SK-MEL-5 (cell line): ENCODE measurements at regions not wholly inside any gene's neighbourhood (a gene's known extent, or its start where the extent isn't known, plus 50 kb on each side); places are given as distances from the start of the nearest gene placed in this dataset.
A peak's percentile ranks its signal among the peaks of the same experiment; 100 is the strongest.
"Not testable (repeated sequence)": the region's sequence is repeated elsewhere in the genome, so short reads cannot be mapped to it uniquely, and the experiment has no call there.

Source experiments
- DNase-seq: peaks from one replicate; pipeline ENCODE4 v3.0.0-alpha.2; 2016; ENCODE audit warnings: low read depth, low spot score
- in situ Hi-C: cut with HindIII; loops from 2 replicates; pipeline ENCODE4 v1.10.0; 2016; ENCODE audit warnings: low sequenced_read_pairs, high pct_unique_total_duplicates, low pct_unique_long_range_greater_than_20kb

- in situ Hi-C loops, result no loop called here
Observed at GRCh38 chr6:2611092-2611491, 139.6 kb downstream of the MYLK4 start.

GRCh38 chr6:2608503-2608902 is 142.2 kb downstream of the MYLK4 start:
- DNase-seq, result no peak
- in situ Hi-C loops, result no loop called here

More at GRCh38 chr6:2611092-2611491, 139.6 kb downstream of the MYLK4 start:
- no peak for DNase-seq

DNA sequence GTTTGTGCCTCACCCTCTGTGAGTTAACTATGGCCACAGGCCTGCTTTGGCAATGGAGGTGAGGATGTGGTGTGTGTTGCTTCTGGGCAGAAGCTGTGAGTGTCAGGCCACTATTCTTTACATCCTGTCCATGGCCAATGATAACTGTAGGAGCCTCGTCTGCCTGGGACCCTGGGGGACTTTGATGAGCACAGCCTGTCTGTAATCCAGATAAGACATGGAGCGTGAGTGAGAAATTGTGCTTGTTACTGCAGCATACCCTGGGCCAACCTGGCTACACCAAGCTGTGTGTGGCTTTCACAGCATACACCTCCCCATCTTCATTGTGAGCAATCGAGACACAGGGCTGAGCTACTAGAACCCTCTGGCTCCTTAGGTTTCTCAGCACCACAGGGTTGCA is 150.4 kb downstream of the MYLK4 start:
- in situ Hi-C loops, result no loop called here
- no peak for DNase-seq

GRCh38 chr6:2599817-2600216 is 150.9 kb downstream of the MYLK4 start:
- DNase-seq, result no peak
- in situ Hi-C loops, result no loop called here

DNA sequence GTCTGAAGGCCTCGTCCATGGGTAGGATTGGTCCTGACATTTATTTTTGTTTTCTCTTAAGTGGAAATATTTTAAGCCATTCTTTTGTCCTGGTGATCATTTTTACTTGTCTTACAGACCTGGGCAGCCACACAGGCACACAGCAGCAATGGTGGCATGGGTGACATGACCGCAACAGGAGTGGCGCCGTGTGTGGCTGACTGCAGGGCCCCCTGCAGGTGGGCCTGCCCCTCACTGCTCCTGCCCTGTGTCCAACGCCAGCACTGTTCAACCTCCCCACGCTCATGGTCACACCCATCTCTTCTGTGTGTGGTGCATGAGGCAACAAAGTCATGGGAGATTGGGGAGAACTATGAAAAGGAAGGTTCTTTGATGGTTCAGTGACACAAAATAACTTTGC is 151.9 kb downstream of the MYLK4 start:
- DNase-seq, result no peak
- in situ Hi-C loops, result no loop called here

DNA sequence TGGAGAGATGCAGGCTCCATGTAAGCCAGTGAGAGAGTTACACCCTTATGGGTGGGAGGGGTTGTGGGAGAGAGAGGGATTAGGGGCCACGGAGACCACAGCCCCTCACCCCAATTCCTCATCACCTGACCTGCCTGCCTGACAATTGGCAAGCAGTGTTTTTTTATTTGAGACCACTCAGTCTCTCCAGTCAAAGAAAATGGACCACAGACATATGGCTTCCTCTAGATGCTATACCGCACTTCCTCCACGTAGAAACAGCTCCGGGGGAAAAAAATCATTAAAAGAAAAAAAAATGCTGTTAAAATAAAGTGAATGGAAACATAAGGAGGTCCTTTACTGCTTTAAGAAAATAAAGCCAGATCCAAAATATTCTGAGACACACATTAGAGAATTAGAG is 152.7 kb downstream of the MYLK4 start:
- in situ Hi-C loops, result no loop called here
- no peak for DNase-seq

- in situ Hi-C loops, DNase-seq: not testable (repeated sequence)
Observed at GRCh38 chr6:2597457-2597856, 153.3 kb downstream of the MYLK4 start.

DNA sequence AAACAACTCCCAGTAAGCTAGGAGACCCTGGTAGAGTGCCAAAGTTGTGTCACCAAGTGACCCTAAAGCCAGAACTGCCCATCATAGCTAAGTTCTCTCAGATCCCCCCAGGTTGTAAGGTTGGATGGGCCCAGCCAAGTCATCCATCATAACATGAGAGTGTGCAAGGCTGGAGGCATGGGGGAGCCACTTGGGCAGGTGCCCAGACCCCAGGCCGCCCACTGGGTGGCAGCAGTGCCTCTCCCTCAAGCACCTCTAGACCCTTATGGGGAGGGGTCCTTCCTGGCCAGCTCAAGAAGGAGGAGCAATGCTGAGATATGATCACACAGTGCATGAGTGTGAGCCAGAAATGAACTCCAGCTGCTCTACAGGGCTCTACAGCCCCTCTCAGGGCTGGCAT is 154.5 kb downstream of the MYLK4 start:
- peak; percentile 54 for DNase-seq
- in situ Hi-C loops, result no loop called here

- DNase-seq, result no peak
- in situ Hi-C loops, result no loop called here
Observed at GRCh38 chr6:2594868-2595267, 155.9 kb downstream of the MYLK4 start.

DNA sequence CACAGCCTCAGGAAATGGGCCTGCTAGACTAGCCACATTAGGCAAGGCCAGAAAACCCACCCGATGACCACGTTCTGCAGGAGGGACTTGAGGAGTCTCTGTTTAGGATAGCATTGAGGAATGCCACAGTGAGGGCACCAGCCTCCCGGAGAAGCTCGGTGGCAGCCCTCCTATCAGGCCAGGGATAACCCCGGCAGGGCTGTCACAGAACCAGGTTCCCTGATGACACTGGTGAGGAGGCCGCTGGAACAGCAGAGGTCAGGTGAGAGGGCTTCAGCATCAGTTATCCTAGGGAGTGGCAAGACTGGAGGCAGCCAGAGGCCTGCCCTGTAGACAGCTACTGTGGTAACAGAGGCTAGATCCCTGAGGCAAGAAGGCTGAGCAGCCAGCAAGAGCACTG is 157.6 kb downstream of the MYLK4 start:
- in situ Hi-C loops, result no loop called here
- DNase-seq, result no peak

DNA sequence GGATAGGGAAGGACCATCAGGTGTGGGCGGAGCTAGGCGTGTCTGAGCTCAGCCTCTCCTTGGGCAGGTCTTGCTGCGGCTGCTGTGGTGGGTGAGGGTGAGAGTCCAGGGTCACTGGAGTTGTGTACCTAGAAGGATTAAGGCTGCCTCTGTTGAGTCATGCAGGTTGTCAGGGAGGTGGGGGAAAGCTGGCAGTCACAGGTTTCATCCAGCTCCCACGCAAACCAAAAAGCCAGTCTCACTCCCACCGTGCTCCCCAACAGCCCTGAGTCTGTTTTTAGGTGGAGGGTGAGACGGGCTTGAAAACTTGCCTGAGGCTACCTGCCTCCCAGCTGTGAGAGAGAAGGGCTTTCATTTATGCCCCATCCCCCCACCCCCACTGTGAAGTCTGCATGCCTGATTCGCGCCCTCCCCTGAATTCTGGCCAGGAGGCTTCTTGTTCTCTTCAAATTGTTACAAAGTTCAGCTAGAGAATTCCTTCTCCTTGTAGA is 161.5 kb downstream of the MYLK4 start:
- no peak for DNase-seq
- in situ Hi-C loops, result no loop called here

DNA sequence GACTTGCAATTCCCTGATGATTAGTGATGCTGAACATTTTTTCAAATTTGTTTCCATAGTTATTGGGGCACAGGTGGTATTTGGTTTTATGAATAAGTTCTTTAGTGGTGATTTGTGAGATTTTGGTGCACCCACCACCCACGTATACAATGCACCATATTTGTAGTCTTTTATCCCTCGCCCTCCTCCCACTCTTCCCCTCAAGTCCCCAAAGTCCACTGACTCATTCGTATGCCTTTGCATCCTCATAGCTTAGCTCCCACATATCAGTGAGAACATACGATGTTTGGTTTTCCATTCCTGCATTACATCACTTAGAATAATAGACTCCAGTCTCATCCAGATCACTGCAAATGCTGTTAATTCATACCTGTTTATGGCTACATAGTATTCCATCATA is 167.3 kb downstream of the MYLK4 start:
- in situ Hi-C loops, result no loop called here

DNA sequence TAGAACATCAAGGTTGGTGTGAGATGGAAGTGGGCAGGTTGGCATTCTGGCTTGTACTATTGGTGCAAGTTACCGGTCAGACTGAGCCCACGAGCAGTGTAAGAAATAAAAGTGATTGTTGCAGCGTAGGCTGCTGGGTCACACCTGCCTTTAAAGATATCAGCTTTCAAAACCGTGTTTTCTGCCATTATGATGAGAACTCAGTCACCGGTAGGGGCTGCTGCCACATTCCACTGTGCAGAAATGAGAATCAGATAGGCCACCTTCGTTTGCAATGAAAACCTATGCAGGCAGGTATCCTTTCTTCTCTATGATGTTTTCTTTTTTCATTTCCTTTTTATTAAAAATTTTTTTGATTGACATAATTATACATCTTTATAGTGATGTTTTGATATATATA is 168.5 kb downstream of the MYLK4 start:
- in situ Hi-C loops, result no loop called here
- no peak for DNase-seq

More for the DNA sequence above, 167.3 kb downstream of the MYLK4 start:
- no peak for DNase-seq

- DNase-seq, result peak; percentile 32
Observed at GRCh38 chr6:2581611-2582010, 169.1 kb downstream of the MYLK4 start.

DNA sequence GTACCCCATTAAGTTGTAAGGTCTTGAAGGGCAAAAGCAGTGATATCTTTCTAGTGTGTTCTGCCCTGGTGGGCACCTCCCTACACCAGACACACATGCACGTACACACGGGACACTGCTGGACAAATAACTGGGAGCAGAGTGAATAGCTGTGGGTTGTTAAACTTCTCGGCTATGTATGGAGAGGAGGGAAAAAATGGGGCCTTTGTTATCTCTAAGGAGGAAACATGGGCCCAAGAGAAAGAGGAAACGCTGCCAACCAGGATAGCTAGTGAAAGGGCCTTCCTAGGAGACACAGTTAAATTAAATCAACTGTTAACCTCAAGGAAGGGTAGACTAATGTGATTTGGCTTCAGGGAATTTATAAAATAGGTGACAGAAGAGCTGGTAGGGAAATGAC is 169.7 kb downstream of the MYLK4 start:
- peak; percentile 90 for DNase-seq
- in situ Hi-C loops, result no loop called here

More at GRCh38 chr6:2581611-2582010, 169.1 kb downstream of the MYLK4 start:
- in situ Hi-C loops, result no loop called here

DNA sequence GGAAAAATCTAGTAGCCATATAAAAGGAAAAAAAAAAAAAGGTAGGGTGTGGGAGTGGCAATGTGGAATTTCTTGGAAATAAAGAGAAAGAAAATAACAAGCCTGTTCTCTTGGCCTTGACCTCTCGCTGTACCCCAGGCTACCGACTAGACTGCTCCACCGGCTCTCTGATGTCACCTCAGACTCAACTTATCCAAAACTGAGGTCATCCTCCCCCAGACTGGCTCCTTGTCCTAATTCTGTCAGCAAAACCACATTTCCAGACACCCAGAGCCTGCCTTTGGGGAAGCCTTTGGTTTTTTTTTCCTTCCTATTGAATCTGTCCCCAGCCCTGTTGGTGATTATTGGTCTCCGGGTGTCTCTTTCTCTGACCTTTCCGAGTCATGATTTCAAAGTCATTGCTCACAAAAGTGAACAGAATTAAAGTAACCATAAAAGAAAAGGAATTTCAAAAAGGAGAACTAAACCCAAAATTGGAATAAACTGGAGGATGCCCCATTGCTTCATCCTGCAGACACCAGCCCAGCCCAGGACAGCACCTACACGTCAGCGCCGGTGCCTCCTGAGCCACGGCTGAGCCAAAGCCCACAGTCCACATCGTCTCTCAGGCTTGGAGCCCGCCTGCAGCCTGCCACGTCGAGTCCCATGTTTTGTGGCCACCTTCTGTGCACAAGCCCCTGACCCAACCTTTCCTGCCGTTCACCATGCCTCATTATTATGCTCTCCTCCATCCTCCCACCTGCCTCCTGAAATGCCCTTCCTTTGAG is 170.7 kb downstream of the MYLK4 start:
- in situ Hi-C loops, result no loop called here
- DNase-seq, result no peak

DNA sequence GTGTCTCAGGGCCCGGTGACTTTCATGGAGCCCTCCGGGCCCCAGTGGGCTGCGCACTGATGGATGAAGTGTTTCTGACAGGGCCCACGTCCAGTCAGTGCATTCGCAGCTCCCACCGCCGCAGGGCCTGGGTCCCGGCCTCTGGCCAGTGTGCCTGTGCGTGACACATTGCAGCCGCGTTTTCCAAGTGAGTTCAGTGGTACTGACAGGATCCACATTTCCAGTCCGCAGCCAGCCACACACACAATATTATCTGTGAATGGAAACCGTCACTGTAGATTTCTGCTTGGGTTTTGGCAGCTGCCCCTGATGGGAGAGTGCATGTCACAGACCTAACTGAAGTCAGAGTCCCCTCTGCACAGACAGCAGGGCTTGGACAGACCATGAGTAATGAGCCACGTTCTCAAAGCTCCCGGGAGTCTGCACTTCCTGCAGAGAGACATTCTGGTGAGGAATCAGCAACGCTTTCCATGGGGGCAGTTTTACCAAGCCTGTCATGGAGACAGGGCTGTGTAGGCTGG is 171.4 kb downstream of the MYLK4 start:
- no peak for DNase-seq
- in situ Hi-C loops, result no loop called here

GRCh38 chr6:2578767-2579166 is 172.0 kb downstream of the MYLK4 start:
- DNase-seq, result no peak
- in situ Hi-C loops, result no loop called here

DNA sequence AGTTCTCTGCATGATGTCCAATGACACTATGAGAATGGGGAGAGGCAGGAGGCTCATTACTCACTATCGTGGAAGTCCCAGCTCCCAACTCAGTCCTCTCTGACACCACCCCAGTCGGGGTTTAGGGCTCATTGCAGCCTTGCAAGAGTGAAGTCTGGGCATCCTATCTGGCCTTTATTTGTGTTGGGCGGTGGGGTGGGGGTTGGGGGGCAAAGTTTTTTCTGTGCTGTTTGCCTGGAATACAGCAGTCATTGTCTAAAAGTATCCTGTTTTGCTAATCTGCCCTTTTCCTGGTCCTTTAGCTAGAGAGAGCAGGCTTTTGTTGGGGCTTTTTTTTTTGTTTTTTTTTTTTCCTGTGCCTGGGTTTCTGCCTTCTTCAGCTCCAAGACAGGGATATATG is 174.2 kb downstream of the MYLK4 start:
- in situ Hi-C loops, result no loop called here
- peak; percentile 81 for DNase-seq
